Cardiac fibroblast (primary cell): ENCODE measurements at regions not wholly inside any gene's neighbourhood (a gene's known extent, or its start where the extent isn't known, plus 50 kb on each side); places are given as distances from the start of the nearest gene placed in this dataset.
"Not testable (repeated sequence)": the region's sequence is repeated elsewhere in the genome, so short reads cannot be mapped to it uniquely, and the experiment has no call there.

Experiments used
- DNase-seq, 2 donors: peaks; one replicate each; pipeline versions ENCODE4 v3.0.0 to v3.0.0-alpha.2; 2010; ENCODE audit warnings: low read depth in 2 of 2
- H3K4me3 ChIP-seq, 2 donors: replicated peaks in 1 of 2; 1 replicate in 1 of 2; 2 replicates in 1 of 2; pipeline ENCODE4 v1.5.1; 2011; ENCODE audit warnings: low read depth in 2 of 2, low read length in 2 of 2, mild to moderate bottlenecking in 2 of 2, moderate library complexity in 1 of 2
- TF ChIP-seq, protein P1 (sequence below): IDR thresholded peaks from one replicate; pipeline ENCODE4 v1.5.1; 2011; ENCODE audit warnings: low read depth, mild to moderate bottlenecking, low read length, inconsistent platforms

GRCh38 chrX:95539041-95539440, 1145.6 kb upstream of the DIAPH2 start:
- TF ChIP-seq, protein P1, sequence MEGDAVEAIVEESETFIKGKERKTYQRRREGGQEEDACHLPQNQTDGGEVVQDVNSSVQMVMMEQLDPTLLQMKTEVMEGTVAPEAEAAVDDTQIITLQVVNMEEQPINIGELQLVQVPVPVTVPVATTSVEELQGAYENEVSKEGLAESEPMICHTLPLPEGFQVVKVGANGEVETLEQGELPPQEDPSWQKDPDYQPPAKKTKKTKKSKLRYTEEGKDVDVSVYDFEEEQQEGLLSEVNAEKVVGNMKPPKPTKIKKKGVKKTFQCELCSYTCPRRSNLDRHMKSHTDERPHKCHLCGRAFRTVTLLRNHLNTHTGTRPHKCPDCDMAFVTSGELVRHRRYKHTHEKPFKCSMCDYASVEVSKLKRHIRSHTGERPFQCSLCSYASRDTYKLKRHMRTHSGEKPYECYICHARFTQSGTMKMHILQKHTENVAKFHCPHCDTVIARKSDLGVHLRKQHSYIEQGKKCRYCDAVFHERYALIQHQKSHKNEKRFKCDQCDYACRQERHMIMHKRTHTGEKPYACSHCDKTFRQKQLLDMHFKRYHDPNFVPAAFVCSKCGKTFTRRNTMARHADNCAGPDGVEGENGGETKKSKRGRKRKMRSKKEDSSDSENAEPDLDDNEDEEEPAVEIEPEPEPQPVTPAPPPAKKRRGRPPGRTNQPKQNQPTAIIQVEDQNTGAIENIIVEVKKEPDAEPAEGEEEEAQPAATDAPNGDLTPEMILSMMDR = no peak
- H3K4me3 ChIP-seq = no peak overlapping the region
- no peak for DNase-seq

GRCh38 chrX:95549552-95549951, 1135.1 kb upstream of the DIAPH2 start:
- H3K4me3 ChIP-seq, DNase-seq: not testable (repeated sequence)

GRCh38 chrX:95585321-95585720, 1099.3 kb upstream of the DIAPH2 start:
- DNase-seq = no peak
- TF ChIP-seq, protein P1 = no peak
- no peak overlapping the region for H3K4me3 ChIP-seq

DNA sequence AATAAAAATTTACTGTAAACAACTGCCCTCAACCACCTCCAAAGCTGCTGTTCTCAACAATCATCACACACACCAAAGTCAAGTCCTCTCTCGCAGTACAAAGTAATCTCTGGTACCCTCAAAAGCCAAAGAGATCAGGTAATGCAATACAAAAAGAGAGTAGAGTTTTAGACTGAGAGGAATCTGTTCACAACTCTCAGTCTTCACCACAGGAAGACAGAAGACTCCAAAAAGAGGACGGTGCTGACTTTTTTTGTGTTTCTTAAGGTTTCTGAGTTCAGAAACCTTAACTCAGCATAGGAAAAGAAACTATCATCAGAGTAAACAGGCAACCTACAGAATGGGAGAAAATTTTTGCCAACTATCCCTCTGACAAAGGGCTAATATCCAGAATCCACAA, 1072.3 kb upstream of the DIAPH2 start:
- H3K4me3 ChIP-seq = no peak overlapping the region
- DNase-seq = no peak
- TF ChIP-seq, protein P1 = no peak

DNA sequence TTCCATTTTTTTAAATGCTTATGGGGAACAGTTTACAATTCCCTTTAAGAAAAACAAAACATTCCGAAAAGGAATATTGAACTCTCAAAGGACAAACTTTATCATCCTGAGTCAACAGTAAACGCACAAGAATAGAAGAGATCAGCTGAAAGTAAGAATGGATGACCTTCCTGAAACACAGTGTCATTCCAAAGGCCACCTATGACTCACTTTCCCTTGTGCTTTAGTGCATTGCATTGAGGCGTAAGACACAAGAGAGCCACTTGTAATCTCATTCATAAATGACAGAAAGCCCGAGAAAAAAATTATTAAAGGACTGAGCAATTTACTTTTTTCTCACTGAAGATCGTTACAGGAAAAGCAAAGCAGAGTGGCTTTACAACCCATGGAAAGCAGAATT, 1062.4 kb upstream of the DIAPH2 start:
- no peak for DNase-seq
- no peak overlapping the region for H3K4me3 ChIP-seq
- TF ChIP-seq, protein P1 = no peak

GRCh38 chrX:95626748-95627147, 1057.9 kb upstream of the DIAPH2 start:
- TF ChIP-seq, protein P1 = no peak
- H3K4me3 ChIP-seq = no peak overlapping the region
- no peak for DNase-seq

GRCh38 chrX:95628796-95629195, 1055.8 kb upstream of the DIAPH2 start:
- no peak overlapping the region for H3K4me3 ChIP-seq
- DNase-seq = no peak
- TF ChIP-seq, protein P1 = no peak
